Left ventricle myocardium inferior (tissue), 1 donor: ENCODE measurements at regions not wholly inside any gene's neighbourhood (a gene's known extent, or its start where the extent isn't known, plus 50 kb on each side); places are given as distances from the start of the nearest gene placed in this dataset.
"Not testable (repeated sequence)": the region's sequence is repeated elsewhere in the genome, so short reads cannot be mapped to it uniquely, and the experiment has no call there.

Experiments
- DNase-seq: peaks from one replicate; pipeline ENCODE4 v3.0.0-alpha.2; 2020
- H3K27ac ChIP-seq: fragments of 200-600 bp; replicated peaks from 2 replicates; pipeline ENCODE4 v1.8.0; 2021
- H3K27me3 ChIP-seq: fragments of 200-600 bp; 2 replicates; pipeline ENCODE4 v1.8.0; 2021; ENCODE audit warnings: low read depth
- H3K36me3 ChIP-seq: fragments of 200-600 bp; 2 replicates; pipeline ENCODE4 v1.8.0; 2021
- H3K4me1 ChIP-seq: fragments of 200-600 bp; 2 replicates; pipeline ENCODE4 v1.8.0; 2021
- H3K4me3 ChIP-seq: fragments of 200-600 bp; 2 replicates; pipeline ENCODE4 v1.8.0; 2021; ENCODE audit warnings: mild to moderate bottlenecking, moderate library complexity
- H3K9me3 ChIP-seq: fragments of 200-600 bp; replicated peaks from 2 replicates; pipeline ENCODE4 v1.8.0; 2021
- intact Hi-C: fragments of 100-400 bp; cut with micrococcal nuclease; formaldehyde crosslinking; loops from one replicate; pipeline ENCODE4 v1.11.0; 2022
- TF ChIP-seq, protein P1 (sequence below): fragments of 200-600 bp; IDR thresholded peaks from 2 replicates; pipeline ENCODE4 v1.8.0; 2021; ENCODE audit warnings: antibody characterized with exemption, mild to moderate bottlenecking, borderline replicate concordance
- donor health status: DM: no; HTN: yes; CAD: no; lungs with severe emphysema.

DNA sequence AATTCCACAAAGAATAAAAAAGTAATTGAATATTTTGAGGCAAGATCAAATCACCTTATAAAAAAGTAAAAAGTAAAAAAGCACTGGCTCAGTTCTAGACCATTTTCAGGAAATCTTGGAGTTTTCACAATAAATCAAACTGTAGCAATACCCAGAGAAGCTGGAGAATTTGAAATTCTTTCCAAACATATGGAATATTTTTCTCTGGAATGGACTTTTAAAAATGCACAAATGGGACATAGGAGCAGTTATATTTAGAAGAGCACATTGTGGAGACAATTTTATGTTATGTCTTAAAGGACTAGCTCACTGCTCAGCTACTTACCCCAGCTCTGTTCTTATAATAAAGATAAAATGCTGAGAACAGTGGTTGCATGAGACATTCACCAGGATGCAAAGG, 211.9 kb upstream of the KIT start:
- Histone ChIP-seq H3K4me3 (no peak overlapping the region), H3K4me1 (peaks cover 2% of the 10 kb centered on the region), H3K36me3 (no peaks in the 10 kb centered on the region), H3K9me3 (peaks cover 22% of the 10 kb centered on the region), H3K27ac (no peak overlapping the region), H3K27me3 (no peaks in the 10 kb centered on the region)
- intact Hi-C loops = no loop called here
- no peak for DNase-seq
- TF ChIP-seq, protein P1, sequence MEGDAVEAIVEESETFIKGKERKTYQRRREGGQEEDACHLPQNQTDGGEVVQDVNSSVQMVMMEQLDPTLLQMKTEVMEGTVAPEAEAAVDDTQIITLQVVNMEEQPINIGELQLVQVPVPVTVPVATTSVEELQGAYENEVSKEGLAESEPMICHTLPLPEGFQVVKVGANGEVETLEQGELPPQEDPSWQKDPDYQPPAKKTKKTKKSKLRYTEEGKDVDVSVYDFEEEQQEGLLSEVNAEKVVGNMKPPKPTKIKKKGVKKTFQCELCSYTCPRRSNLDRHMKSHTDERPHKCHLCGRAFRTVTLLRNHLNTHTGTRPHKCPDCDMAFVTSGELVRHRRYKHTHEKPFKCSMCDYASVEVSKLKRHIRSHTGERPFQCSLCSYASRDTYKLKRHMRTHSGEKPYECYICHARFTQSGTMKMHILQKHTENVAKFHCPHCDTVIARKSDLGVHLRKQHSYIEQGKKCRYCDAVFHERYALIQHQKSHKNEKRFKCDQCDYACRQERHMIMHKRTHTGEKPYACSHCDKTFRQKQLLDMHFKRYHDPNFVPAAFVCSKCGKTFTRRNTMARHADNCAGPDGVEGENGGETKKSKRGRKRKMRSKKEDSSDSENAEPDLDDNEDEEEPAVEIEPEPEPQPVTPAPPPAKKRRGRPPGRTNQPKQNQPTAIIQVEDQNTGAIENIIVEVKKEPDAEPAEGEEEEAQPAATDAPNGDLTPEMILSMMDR = no peak

GRCh38 chr4:54446581-54446980, 211.2 kb upstream of the KIT start:
- intact Hi-C loops = no loop called here
- TF ChIP-seq, protein P1 = no peak
- DNase-seq = no peak
- H3K27ac ChIP-seq = no peak overlapping the region
- H3K36me3 ChIP-seq = no peaks in the 10 kb centered on the region
- H3K27me3 ChIP-seq = no peaks in the 10 kb centered on the region
- H3K4me3 ChIP-seq = no peak overlapping the region
- peaks cover 22% of the 10 kb centered on the region for H3K9me3 ChIP-seq
- H3K4me1 ChIP-seq = no peaks in the 10 kb centered on the region

- no peak for DNase-seq
- TF ChIP-seq, protein P1 = no peak
- intact Hi-C loops = no loop called here
These were observed 210.5 kb upstream of the KIT start for GRCh38 chr4:54447304-54447703.

GRCh38 chr4:54449999-54450398, 207.8 kb upstream of the KIT start:
- H3K27ac ChIP-seq = no peak overlapping the region
- intact Hi-C loops = no loop called here

More at GRCh38 chr4:54447304-54447703, 210.5 kb upstream of the KIT start:
- H3K9me3 ChIP-seq = peaks cover 22% of the 10 kb centered on the region
- no peak overlapping the region for H3K4me3 ChIP-seq
- H3K4me1 ChIP-seq = no peaks in the 10 kb centered on the region
- no peaks in the 10 kb centered on the region for H3K27me3 ChIP-seq
- no peaks in the 10 kb centered on the region for H3K36me3 ChIP-seq
- no peak overlapping the region for H3K27ac ChIP-seq

GRCh38 chr4:54466960-54467359, 190.8 kb upstream of the KIT start:
- H3K27ac ChIP-seq, H3K4me3 ChIP-seq, H3K27me3 ChIP-seq, intact Hi-C loops, H3K4me1 ChIP-seq, H3K36me3 ChIP-seq, DNase-seq: not testable (repeated sequence)
- H3K9me3 ChIP-seq = peaks cover 50% of the 10 kb centered on the region

More at GRCh38 chr4:54449999-54450398, 207.8 kb upstream of the KIT start:
- Histone ChIP-seq H3K4me1 (no peaks in the 10 kb centered on the region), H3K27me3 (no peaks in the 10 kb centered on the region), H3K4me3 (no peak overlapping the region), H3K9me3 (peaks cover 22% of the 10 kb centered on the region), H3K36me3 (no peaks in the 10 kb centered on the region)
- DNase-seq = no peak
- TF ChIP-seq, protein P1 = no peak

DNA sequence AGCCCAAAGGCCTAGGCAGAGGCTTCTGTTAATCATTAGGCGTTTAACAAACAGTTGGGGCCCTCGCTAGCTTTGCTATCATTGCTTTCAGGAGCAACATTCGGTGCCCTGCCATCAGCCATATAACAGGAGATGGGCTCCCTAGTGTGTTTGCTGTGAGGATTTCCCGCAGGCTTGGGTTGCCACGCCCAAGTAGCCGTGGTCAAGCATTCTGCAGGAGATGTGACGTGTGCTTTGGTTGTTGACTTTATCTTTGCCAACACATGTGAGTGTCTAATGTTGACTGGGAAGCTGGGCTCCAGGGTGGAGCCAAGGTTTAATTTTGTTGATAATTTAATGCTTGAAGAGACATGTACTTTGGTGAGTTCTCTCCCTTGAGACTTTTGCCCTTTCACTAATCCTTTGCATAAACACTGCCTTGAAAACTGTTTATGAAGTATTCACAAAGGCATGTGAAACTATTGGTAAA, 184.6 kb upstream of the KIT start:
- intact Hi-C loops = no loop called here
- Histone ChIP-seq H3K4me1 (no peaks in the 10 kb centered on the region), H3K27ac (no peak overlapping the region), H3K4me3 (no peak overlapping the region), H3K9me3 (peaks cover 14% of the 10 kb centered on the region), H3K36me3 (no peaks in the 10 kb centered on the region), H3K27me3 (no peaks in the 10 kb centered on the region)
- TF ChIP-seq, protein P1 = no peak
- DNase-seq = no peak
